MM.1S (cell line): ENCODE measurements at regions not wholly inside any gene's neighbourhood (a gene's known extent, or its start where the extent isn't known, plus 50 kb on each side); places are given as distances from the start of the nearest gene placed in this dataset.

Experiments
- DNase-seq: peaks from one replicate; pipeline ENCODE4 v3.0.0-alpha.2; 2015
- H2AFZ ChIP-seq: fragments of 300-600 bp; sonication (generic); 2 replicates; pipeline ENCODE4 v1.6.0; 2016; ENCODE audit warnings: antibody characterized with exemption, low read length
- H3F3A ChIP-seq: fragments of 300-600 bp; sonication (generic); 2 replicates; pipeline ENCODE4 v1.6.1; 2016; ENCODE audit warnings: mild to moderate bottlenecking, antibody characterized with exemption, low read length, moderate library complexity, mixed read lengths; ENCODE audit not compliant: insufficient read depth
- H3K27ac ChIP-seq: fragments of 300-600 bp; sonication (generic); 2 replicates; pipeline ENCODE4 v1.5.1; 2016; ENCODE audit warnings: mild to moderate bottlenecking, low read length
- H3K27me3 ChIP-seq: fragments of 300-600 bp; sonication (generic); replicated peaks from 2 replicates; pipeline ENCODE4 v1.6.0; 2016; ENCODE audit warnings: low read length; ENCODE audit not compliant: insufficient read depth
- H3K36me3 ChIP-seq: fragments of 300-600 bp; sonication (generic); replicated peaks from 2 replicates; pipeline ENCODE4 v1.6.1; 2016; ENCODE audit warnings: mild to moderate bottlenecking, low read length, mixed read lengths; ENCODE audit not compliant: insufficient read depth
- H3K4me1 ChIP-seq: fragments of 300-600 bp; sonication (generic); 2 replicates; pipeline ENCODE4 v1.6.1; 2016; ENCODE audit warnings: low read length, mixed read lengths
- H3K4me2 ChIP-seq: fragments of 300-600 bp; sonication (generic); 2 replicates; pipeline ENCODE4 v1.6.0; 2016; ENCODE audit warnings: low read depth, low read length
- H3K4me3 ChIP-seq: fragments of 300-600 bp; sonication (generic); 2 replicates; pipeline ENCODE4 v1.5.1; 2016; ENCODE audit warnings: low read length, mixed read lengths
- H3K79me2 ChIP-seq: fragments of 300-600 bp; sonication (generic); 2 replicates; pipeline ENCODE4 v1.6.1; 2016; ENCODE audit warnings: mixed run types, low read length, mixed read lengths
- H3K9ac ChIP-seq: fragments of 300-600 bp; sonication (generic); 2 replicates; pipeline ENCODE4 v1.6.1; 2016; ENCODE audit warnings: low read length, mixed read lengths
- H3K9me2 ChIP-seq: fragments of 300-600 bp; sonication (generic); replicated peaks from 2 replicates; pipeline ENCODE4 v1.6.1; 2016; ENCODE audit warnings: mild to moderate bottlenecking, low read length, mixed read lengths; ENCODE audit not compliant: insufficient read depth
- H3K9me3 ChIP-seq: fragments of 300-600 bp; sonication (generic); replicated peaks from 2 replicates; pipeline ENCODE4 v1.6.1; 2016; ENCODE audit warnings: mild to moderate bottlenecking, low read length, mixed read lengths; ENCODE audit not compliant: insufficient read depth
- H4K20me1 ChIP-seq: fragments of 300-600 bp; sonication (generic); 2 replicates; pipeline ENCODE4 v1.6.1; 2016; ENCODE audit warnings: mild to moderate bottlenecking, low read length, moderate library complexity, mixed read lengths; ENCODE audit not compliant: insufficient read depth
- CTCF ChIP-seq: fragments of 300-600 bp; sonication (generic); IDR thresholded peaks from 2 replicates; pipeline ENCODE4 v1.5.1; 2016; ENCODE audit warnings: antibody characterized with exemption, low read length, mixed read lengths
- EZH2 ChIP-seq: fragments of 300-600 bp; sonication (generic); optimal IDR thresholded peaks from 2 replicates; pipeline ENCODE3; 2017; ENCODE audit warnings: low read depth, mild to moderate bottlenecking, antibody characterized with exemption, low read length, mixed read lengths
- EZH2phosphoT487 ChIP-seq: fragments of 300-600 bp; sonication (generic); IDR thresholded peaks from 2 replicates; pipeline ENCODE4 v1.6.1; 2018; ENCODE audit warnings: antibody characterized with exemption, low read length

GRCh38 chr5:60280943-60281342 lies 387.4 kb upstream of the PDE4D start:
- Histone ChIP-seq H3K9ac (no peak overlapping the region), H3K4me1 (no peaks in the 10 kb centered on the region), H3K27ac (no peak overlapping the region), H4K20me1 (no peaks in the 10 kb centered on the region), H3K4me3 (no peak overlapping the region), H3K4me2 (no peak overlapping the region), H2AFZ (no peak overlapping the region), H3K9me3 (no peaks in the 10 kb centered on the region), H3K36me3 (no peaks in the 10 kb centered on the region), H3K79me2 (no peaks in the 10 kb centered on the region), H3K9me2 (no peaks in the 10 kb centered on the region), H3K27me3 (no peaks in the 10 kb centered on the region), H3F3A (no peaks in the 10 kb centered on the region)
- no peak for TF ChIP-seq EZH2
- no peak for TF ChIP-seq CTCF
- TF ChIP-seq EZH2phosphoT487: no peak
- no peak for DNase-seq

GRCh38 chr5:60277941-60278340 lies 384.4 kb upstream of the PDE4D start:
- no peak for DNase-seq
- H2AFZ ChIP-seq: no peak overlapping the region
- H3K9ac ChIP-seq: no peak overlapping the region
- no peak for TF ChIP-seq EZH2phosphoT487
- no peak for TF ChIP-seq CTCF
- TF ChIP-seq EZH2: no peak
- H3K4me3 ChIP-seq: no peak overlapping the region
- H3K79me2 ChIP-seq: no peaks in the 10 kb centered on the region
- H3F3A ChIP-seq: no peaks in the 10 kb centered on the region
- H3K27me3 ChIP-seq: no peaks in the 10 kb centered on the region
- H3K4me2 ChIP-seq: no peak overlapping the region
- no peaks in the 10 kb centered on the region for H3K9me2 ChIP-seq
- no peak overlapping the region for H3K27ac ChIP-seq
- H3K4me1 ChIP-seq: no peaks in the 10 kb centered on the region
- H3K9me3 ChIP-seq: no peaks in the 10 kb centered on the region
- no peaks in the 10 kb centered on the region for H3K36me3 ChIP-seq
- no peaks in the 10 kb centered on the region for H4K20me1 ChIP-seq

GRCh38 chr5:60274747-60275146 lies 381.2 kb upstream of the PDE4D start:
- H4K20me1 ChIP-seq: no peaks in the 10 kb centered on the region
- H2AFZ ChIP-seq: no peak overlapping the region
- no peak overlapping the region for H3K4me3 ChIP-seq
- H3K9me3 ChIP-seq: no peaks in the 10 kb centered on the region
- no peaks in the 10 kb centered on the region for H3K4me1 ChIP-seq
- no peaks in the 10 kb centered on the region for H3K27me3 ChIP-seq
- no peak overlapping the region for H3K27ac ChIP-seq
- TF ChIP-seq EZH2phosphoT487 (no peak), EZH2 (no peak), CTCF (no peak)
- no peaks in the 10 kb centered on the region for H3F3A ChIP-seq
- no peaks in the 10 kb centered on the region for H3K9me2 ChIP-seq
- H3K9ac ChIP-seq: no peak overlapping the region
- no peaks in the 10 kb centered on the region for H3K36me3 ChIP-seq
- no peaks in the 10 kb centered on the region for H3K79me2 ChIP-seq
- no peak for DNase-seq
- H3K4me2 ChIP-seq: no peak overlapping the region
